Peyer's patch (tissue), 4 donors: ENCODE measurements at regions not wholly inside any gene's neighbourhood (a gene's known extent, or its start where the extent isn't known, plus 50 kb on each side); places are given as distances from the start of the nearest gene placed in this dataset.
"Not testable (repeated sequence)": the region's sequence is repeated elsewhere in the genome, so short reads cannot be mapped to it uniquely, and the experiment has no call there.

Experiments used
- POLR2A ChIP-seq, 2 donors: fragments of 450-650 bp; IDR thresholded peaks; one replicate each; pipeline ENCODE4 v1.5.1; 2017; ENCODE audit warnings: antibody characterized with exemption in 2 of 2, mild to moderate bottlenecking in 2 of 2, moderate library complexity in 2 of 2
- TF ChIP-seq, protein P1 (sequence below), 6 experiments: fragments of 450-650 bp in 4 of 6; fragments of 200-600 bp in 2 of 6; sonication (generic) in 1 of 6; IDR thresholded peaks; one replicate each; pipeline ENCODE4 v1.5.1; 2017 to 2019; ENCODE audit warnings: antibody characterized with exemption in 6 of 6, mild to moderate bottlenecking in 3 of 6, moderate library complexity in 1 of 6

DNA sequence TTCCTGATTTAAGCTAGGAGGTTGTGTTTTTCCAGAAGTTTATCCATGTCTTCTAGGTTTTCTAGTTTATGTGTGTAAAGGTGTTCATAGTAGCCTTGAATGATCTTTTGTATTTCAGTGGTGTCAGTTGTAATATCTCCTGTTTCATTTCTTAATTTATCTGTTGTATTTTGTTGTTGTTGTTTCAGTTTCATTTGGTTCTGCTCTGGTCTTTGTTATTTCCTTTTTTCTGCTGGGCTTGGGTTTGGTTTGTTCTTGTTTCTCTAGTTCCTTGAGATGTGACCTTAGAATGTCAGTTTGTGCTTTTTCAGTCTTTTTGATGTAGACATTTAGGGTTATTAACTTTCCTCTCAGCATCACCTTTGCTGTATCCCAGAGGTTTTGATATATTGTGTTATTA lies 62.8 kb downstream of the SCP2D1 start:
- TF ChIP-seq, protein P1, sequence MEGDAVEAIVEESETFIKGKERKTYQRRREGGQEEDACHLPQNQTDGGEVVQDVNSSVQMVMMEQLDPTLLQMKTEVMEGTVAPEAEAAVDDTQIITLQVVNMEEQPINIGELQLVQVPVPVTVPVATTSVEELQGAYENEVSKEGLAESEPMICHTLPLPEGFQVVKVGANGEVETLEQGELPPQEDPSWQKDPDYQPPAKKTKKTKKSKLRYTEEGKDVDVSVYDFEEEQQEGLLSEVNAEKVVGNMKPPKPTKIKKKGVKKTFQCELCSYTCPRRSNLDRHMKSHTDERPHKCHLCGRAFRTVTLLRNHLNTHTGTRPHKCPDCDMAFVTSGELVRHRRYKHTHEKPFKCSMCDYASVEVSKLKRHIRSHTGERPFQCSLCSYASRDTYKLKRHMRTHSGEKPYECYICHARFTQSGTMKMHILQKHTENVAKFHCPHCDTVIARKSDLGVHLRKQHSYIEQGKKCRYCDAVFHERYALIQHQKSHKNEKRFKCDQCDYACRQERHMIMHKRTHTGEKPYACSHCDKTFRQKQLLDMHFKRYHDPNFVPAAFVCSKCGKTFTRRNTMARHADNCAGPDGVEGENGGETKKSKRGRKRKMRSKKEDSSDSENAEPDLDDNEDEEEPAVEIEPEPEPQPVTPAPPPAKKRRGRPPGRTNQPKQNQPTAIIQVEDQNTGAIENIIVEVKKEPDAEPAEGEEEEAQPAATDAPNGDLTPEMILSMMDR (IDR thresholded peaks at IDR 0.05): not testable (repeated sequence)
- TF ChIP-seq POLR2A (IDR thresholded peaks at IDR 0.05): not testable (repeated sequence)
